OCI-LY1 (cell line): ENCODE measurements at regions not wholly inside any gene's neighbourhood (a gene's known extent, or its start where the extent isn't known, plus 50 kb on each side); places are given as distances from the start of the nearest gene placed in this dataset.
A peak's percentile ranks its signal among the peaks of the same experiment; 100 is the strongest.

Source experiments
- H2AFZ ChIP-seq: fragments of 200-600 bp; sonication (generic), shearing (Covaris generic); 2 replicates; pipeline ENCODE4 v1.6.0; 2014; ENCODE audit warnings: antibody characterized with exemption, mild to moderate bottlenecking, low read length
- H3F3A ChIP-seq: fragments of 200-600 bp; sonication (generic), shearing (Covaris generic); 2 replicates; pipeline ENCODE4 v1.6.0; 2014; ENCODE audit warnings: mild to moderate bottlenecking, antibody characterized with exemption, low read length, moderate library complexity; ENCODE audit not compliant: insufficient read depth
- H3K27ac ChIP-seq: fragments of 200-600 bp; sonication (generic); 2 replicates; pipeline ENCODE4 v1.5.1; 2014; ENCODE audit warnings: low read length, mixed run types, mild to moderate bottlenecking, low read depth; ENCODE audit not compliant: poor library complexity, severe bottlenecking
- H3K27me3 ChIP-seq: fragments of 200-600 bp; sonication (generic); 2 replicates; pipeline ENCODE4 v1.6.0; 2014; ENCODE audit warnings: antibody characterized with exemption, mild to moderate bottlenecking, low read length, moderate library complexity; ENCODE audit not compliant: insufficient read depth
- H3K36me3 ChIP-seq: fragments of 200-600 bp; sonication (generic); 2 replicates; pipeline ENCODE4 v1.6.1; 2014; ENCODE audit warnings: mild to moderate bottlenecking, antibody characterized with exemption, low read length, moderate library complexity, mixed read lengths; ENCODE audit not compliant: insufficient read depth
- H3K4me1 ChIP-seq: fragments of 200-600 bp; sonication (generic); 2 replicates; pipeline ENCODE4 v1.5.1; 2014; ENCODE audit warnings: mild to moderate bottlenecking, low read length, moderate library complexity; ENCODE audit not compliant: insufficient read depth, severe bottlenecking
- H3K4me2 ChIP-seq: fragments of 200-600 bp; sonication (generic), shearing (Covaris generic); 2 replicates; pipeline ENCODE4 v1.6.1; 2014; ENCODE audit warnings: low read length
- H3K4me3 ChIP-seq: fragments of 200-600 bp; sonication (generic); 2 replicates; pipeline ENCODE4 v1.5.1; 2014; ENCODE audit warnings: low read length, low read depth, mild to moderate bottlenecking, mixed read lengths; ENCODE audit not compliant: poor library complexity, severe bottlenecking
- H3K79me2 ChIP-seq: fragments of 200-600 bp; shearing (Covaris generic); 2 replicates; pipeline ENCODE4 v1.6.1; 2016; ENCODE audit warnings: mixed run types, low read length, mixed read lengths; ENCODE audit not compliant: insufficient read depth
- H3K9ac ChIP-seq: fragments of 200-600 bp; sonication (generic), shearing (Covaris generic); 2 replicates; pipeline ENCODE4 v1.6.1; 2014; ENCODE audit warnings: mild to moderate bottlenecking, low read length, mixed read lengths
- H3K9me2 ChIP-seq: fragments of 200-600 bp; sonication (generic), shearing (Covaris generic); 2 replicates; pipeline ENCODE4 v1.6.1; 2014; ENCODE audit warnings: low read depth, mild to moderate bottlenecking, low read length, mixed read lengths
- H3K9me3 ChIP-seq: fragments of 200-600 bp; shearing (Covaris generic); 2 replicates; pipeline ENCODE4 v1.6.1; 2014; ENCODE audit warnings: low read length, mixed read lengths
- H4K20me1 ChIP-seq: fragments of 200-600 bp; sonication (generic), shearing (Covaris generic); 2 replicates; pipeline ENCODE4 v1.6.0; 2016; ENCODE audit warnings: mild to moderate bottlenecking, low read length; ENCODE audit not compliant: insufficient read depth
- CTCF ChIP-seq: fragments of 200-600 bp; sonication (generic), shearing (Covaris generic); IDR thresholded peaks from 2 replicates; pipeline ENCODE4 v1.5.1; 2017; ENCODE audit warnings: mild to moderate bottlenecking, antibody characterized with exemption, low read length, moderate library complexity, mixed read lengths
- EZH2 ChIP-seq: fragments of 200-600 bp; sonication (generic), shearing (Covaris generic); IDR thresholded peaks from 2 replicates; pipeline ENCODE4 v1.8.0; 2017; ENCODE audit warnings: borderline replicate concordance, mixed run types, mild to moderate bottlenecking, antibody characterized with exemption, low read length, moderate library complexity, mixed read lengths

GRCh38 chr17:13939222-13939621 is 130.1 kb upstream of the COX10 start:
- no peak overlapping the region for H2AFZ ChIP-seq
- H3K36me3 ChIP-seq, result no peaks in the 10 kb centered on the region
- peak; percentile 43; the same call in 1 of the 2 replicates for TF ChIP-seq CTCF
- TF ChIP-seq EZH2, result no peak
- H4K20me1 ChIP-seq, result no peaks in the 10 kb centered on the region
- no peaks in the 10 kb centered on the region for H3K27me3 ChIP-seq
- H3F3A ChIP-seq, result no peaks in the 10 kb centered on the region
- H3K4me3 ChIP-seq, result no peak overlapping the region
- no peak overlapping the region for H3K4me2 ChIP-seq
- no peaks in the 10 kb centered on the region for H3K9me2 ChIP-seq
- no peak overlapping the region for H3K9ac ChIP-seq
- no peaks in the 10 kb centered on the region for H3K9me3 ChIP-seq
- H3K79me2 ChIP-seq, result no peaks in the 10 kb centered on the region
- no peak overlapping the region for H3K27ac ChIP-seq
- no peaks in the 10 kb centered on the region for H3K4me1 ChIP-seq

- no peak overlapping the region for H3K4me2 ChIP-seq
- H3F3A ChIP-seq, result no peaks in the 10 kb centered on the region
- no peak overlapping the region for H3K27ac ChIP-seq
- no peaks in the 10 kb centered on the region for H4K20me1 ChIP-seq
- no peak for TF ChIP-seq EZH2
- no peak for TF ChIP-seq CTCF
- no peaks in the 10 kb centered on the region for H3K9me2 ChIP-seq
- no peak overlapping the region for H3K4me3 ChIP-seq
- H3K27me3 ChIP-seq, result no peaks in the 10 kb centered on the region
- H3K9me3 ChIP-seq, result no peaks in the 10 kb centered on the region
- H3K9ac ChIP-seq, result no peak overlapping the region
- H3K4me1 ChIP-seq, result no peaks in the 10 kb centered on the region
- H3K36me3 ChIP-seq, result no peaks in the 10 kb centered on the region
- H3K79me2 ChIP-seq, result no peaks in the 10 kb centered on the region
- no peak overlapping the region for H2AFZ ChIP-seq
These were observed 128.2 kb upstream of the COX10 start for GRCh38 chr17:13940858-13941665.

- no peak overlapping the region for H2AFZ ChIP-seq
- no peaks in the 10 kb centered on the region for H4K20me1 ChIP-seq
- no peaks in the 10 kb centered on the region for H3K9me3 ChIP-seq
- no peak overlapping the region for H3K4me3 ChIP-seq
- no peaks in the 10 kb centered on the region for H3K9me2 ChIP-seq
- no peaks in the 10 kb centered on the region for H3K4me1 ChIP-seq
- H3K27me3 ChIP-seq, result no peaks in the 10 kb centered on the region
- no peak overlapping the region for H3K27ac ChIP-seq
- TF ChIP-seq CTCF, result no peak
- no peak for TF ChIP-seq EZH2
- H3K36me3 ChIP-seq, result no peaks in the 10 kb centered on the region
- H3K4me2 ChIP-seq, result no peak overlapping the region
- no peaks in the 10 kb centered on the region for H3K79me2 ChIP-seq
- no peaks in the 10 kb centered on the region for H3F3A ChIP-seq
- no peak overlapping the region for H3K9ac ChIP-seq
These were observed 127.5 kb upstream of the COX10 start for GRCh38 chr17:13941781-13942180.
